GM23338 (cell line): ENCODE measurements at regions not wholly inside any gene's neighbourhood (a gene's known extent, or its start where the extent isn't known, plus 50 kb on each side); places are given as distances from the start of the nearest gene placed in this dataset.

Experiments
- ATAC-seq: fragments of 200-7000 bp; cut with Tn5 transposase; 3 replicates; pipeline ENCODE4 v1.9.1; 2020
- DNase-seq: peaks from one replicate; pipeline ENCODE4 v3.0.0-alpha.2; 2015; ENCODE audit warnings: low spot score
- H2AFZ ChIP-seq: fragments of 200-600 bp; sonication (generic); 2 replicates; pipeline ENCODE4 v1.8.0; 2016; ENCODE audit warnings: antibody characterized with exemption, mild to moderate bottlenecking, moderate library complexity
- H3F3A ChIP-seq: fragments of 200-600 bp; sonication (generic); replicated peaks from 2 replicates; pipeline ENCODE4 v1.8.0; 2017; ENCODE audit warnings: antibody characterized with exemption, mixed run types, low read depth
- H3K27ac ChIP-seq: fragments of 200-600 bp; sonication (generic); 2 replicates; pipeline ENCODE4 v1.6.1; 2016; ENCODE audit warnings: low read depth
- H3K27me3 ChIP-seq: fragments of 200-600 bp; sonication (generic); 2 replicates; pipeline ENCODE4 v1.8.0; 2016; ENCODE audit warnings: mild to moderate bottlenecking, mixed run types, moderate library complexity; ENCODE audit not compliant: insufficient read depth
- H3K36me3 ChIP-seq: fragments of 200-600 bp; sonication (generic); 2 replicates; pipeline ENCODE4 v1.8.0; 2016; ENCODE audit warnings: mild to moderate bottlenecking; ENCODE audit not compliant: insufficient read depth
- H3K4me1 ChIP-seq: fragments of 200-600 bp; sonication (generic); 2 replicates; pipeline ENCODE4 v1.8.0; 2016; ENCODE audit warnings: mild to moderate bottlenecking, moderate library complexity; ENCODE audit not compliant: insufficient read depth
- H3K4me2 ChIP-seq: fragments of 200-600 bp; sonication (generic); 2 replicates; pipeline ENCODE4 v1.7.1; 2017; ENCODE audit warnings: mixed run types
- H3K4me3 ChIP-seq: fragments of 200-600 bp; sonication (generic); 2 replicates; pipeline ENCODE4 v1.6.1; 2016; ENCODE audit warnings: mixed run types
- H3K79me2 ChIP-seq: fragments of 200-600 bp; sonication (generic); replicated peaks from 2 replicates; pipeline ENCODE4 v1.8.0; 2017; ENCODE audit warnings: mild to moderate bottlenecking; ENCODE audit not compliant: insufficient read depth
- H3K9me2 ChIP-seq: fragments of 200-600 bp; sonication (generic); 2 replicates; pipeline ENCODE4 v1.8.0; 2017; ENCODE audit not compliant: insufficient read depth
- H4K20me1 ChIP-seq: fragments of 200-600 bp; sonication (generic); replicated peaks from 2 replicates; pipeline ENCODE4 v1.8.0; 2017; ENCODE audit warnings: mild to moderate bottlenecking; ENCODE audit not compliant: insufficient read depth
- H3K27ac Mint-ChIP-seq: 2 replicates; pipeline ENCODE4 v1.8.0; 2020; ENCODE audit warnings: inconsistent platforms, mild to moderate bottlenecking, moderate library complexity, mixed read lengths
- H3K27me3 Mint-ChIP-seq: 3 replicates; pipeline ENCODE4 v1.8.0; 2022; ENCODE audit warnings: low read depth, mild to moderate bottlenecking, moderate library complexity, mixed read lengths, inconsistent platforms; ENCODE audit not compliant: insufficient read depth, poor library complexity
- H3K36me3 Mint-ChIP-seq: 3 replicates; pipeline ENCODE4 v1.8.0; 2021; ENCODE audit warnings: low read depth, mild to moderate bottlenecking, inconsistent platforms, moderate library complexity, mixed read lengths
- H3K4me1 Mint-ChIP-seq: 3 replicates; pipeline ENCODE4 v1.8.0; 2020; ENCODE audit warnings: mild to moderate bottlenecking, inconsistent platforms, mixed read lengths
- H3K4me3 Mint-ChIP-seq: 3 replicates; pipeline ENCODE4 v1.8.0; 2021; ENCODE audit warnings: moderate library complexity, mild to moderate bottlenecking, inconsistent platforms, mixed read lengths
- H3K9me3 Mint-ChIP-seq: 3 replicates; pipeline ENCODE4 v1.8.0; 2020; ENCODE audit warnings: moderate library complexity, mild to moderate bottlenecking, inconsistent platforms, mixed read lengths
- CREB1 ChIP-seq: fragments of 250-450 bp; sonication (Bioruptor Pico); IDR thresholded peaks from 2 replicates; pipeline ENCODE4 v1.5.0; 2020; ENCODE audit warnings: low read depth, mild to moderate bottlenecking, moderate library complexity
- EZH2 ChIP-seq: fragments of 200-600 bp; sonication (generic); IDR thresholded peaks from one replicate; pipeline ENCODE4 v1.8.0; 2017; ENCODE audit warnings: antibody characterized with exemption, mild to moderate bottlenecking, low read depth; ENCODE audit not compliant: unreplicated experiment
- EZH2phosphoT487 ChIP-seq: fragments of 200-600 bp; sonication (generic); IDR thresholded peaks from one replicate; pipeline ENCODE4 v1.8.1; 2018; ENCODE audit warnings: antibody characterized with exemption; ENCODE audit not compliant: unreplicated experiment
- JUNB ChIP-seq: IDR thresholded peaks from one replicate; pipeline ENCODE4 v1.6.1; 2016; ENCODE audit warnings: antibody characterized with exemption; ENCODE audit not compliant: unreplicated experiment
- NANOG ChIP-seq: IDR thresholded peaks from 2 replicates; pipeline ENCODE4 v1.6.1; 2016; ENCODE audit warnings: antibody characterized with exemption, borderline replicate concordance
- POLR2AphosphoS5 ChIP-seq: IDR thresholded peaks from 2 replicates; pipeline ENCODE4 v1.6.1; 2016; ENCODE audit warnings: antibody characterized with exemption, low read depth
- STAT1 ChIP-seq: IDR thresholded peaks from one replicate; pipeline ENCODE4 v1.6.1; 2016; ENCODE audit warnings: antibody characterized with exemption; ENCODE audit not compliant: unreplicated experiment
- ZNF114 ChIP-seq: fragments of 250-450 bp; sonication (Bioruptor Pico); IDR thresholded peaks from 2 replicates; pipeline ENCODE4 v1.5.0; 2020; ENCODE audit warnings: mild to moderate bottlenecking, moderate library complexity
- ZNF331 ChIP-seq: fragments of 250-450 bp; sonication (Bioruptor Pico); IDR thresholded peaks from 2 replicates; pipeline ENCODE4 v1.5.0; 2020; ENCODE audit warnings: low read depth, mild to moderate bottlenecking, moderate library complexity
- TF ChIP-seq, protein P1 (sequence below): fragments of 250-450 bp; sonication (Bioruptor Pico); IDR thresholded peaks from 2 replicates; pipeline ENCODE4 v1.5.0; 2020; ENCODE audit warnings: mild to moderate bottlenecking, moderate library complexity
- TF ChIP-seq, protein P2 (sequence below), 2 experiments: fragments of 200-600 bp in 1 of 2; sonication (generic) in 1 of 2; conservative IDR thresholded peaks; 2 replicates each; pipeline versions ENCODE4 v1.5.1 to v1.6.1; 2016 to 2017; ENCODE audit warnings: antibody characterized with exemption in 2 of 2, low read depth in 2 of 2, mild to moderate bottlenecking in 2 of 2, moderate library complexity in 1 of 2
- TF ChIP-seq, protein P3 (sequence below): IDR thresholded peaks from one replicate; pipeline ENCODE4 v1.6.1; 2018; ENCODE audit warnings: antibody characterized with exemption; ENCODE audit not compliant: unreplicated experiment
- TF ChIP-seq, protein P4 (sequence below): IDR thresholded peaks from 2 replicates; pipeline ENCODE4 v1.6.1; 2016; ENCODE audit warnings: antibody characterized with exemption

- Histone ChIP-seq H3K4me2 (no peak overlapping the region), H3K27me3 (no peaks in the 10 kb centered on the region), H3K27ac (no peak overlapping the region), H3K79me2 (no peaks in the 10 kb centered on the region), H3K4me1 (no peaks in the 10 kb centered on the region), H3K9me2 (no peaks in the 10 kb centered on the region; the same call in 1 of the 2 replicates), H4K20me1 (no peaks in the 10 kb centered on the region), H3F3A (no peaks in the 10 kb centered on the region), H2AFZ (no peak overlapping the region), H3K4me3 (no peak overlapping the region), H3K36me3 (peaks cover under 1% of the 10 kb centered on the region; the same call in 1 of the 2 replicates)
- Mint-ChIP-seq H3K9me3 (peaks cover 8% of the 10 kb centered on the region), H3K4me3 (no peak overlapping the region), H3K27me3 (peaks cover 4% of the 10 kb centered on the region), H3K4me1 (no peaks in the 10 kb centered on the region), H3K36me3 (peaks cover 3% of the 10 kb centered on the region; the same call in 1 of the 3 replicates), H3K27ac (peak overlapping the region; percentile 84)
- TF ChIP-seq, protein P1, sequence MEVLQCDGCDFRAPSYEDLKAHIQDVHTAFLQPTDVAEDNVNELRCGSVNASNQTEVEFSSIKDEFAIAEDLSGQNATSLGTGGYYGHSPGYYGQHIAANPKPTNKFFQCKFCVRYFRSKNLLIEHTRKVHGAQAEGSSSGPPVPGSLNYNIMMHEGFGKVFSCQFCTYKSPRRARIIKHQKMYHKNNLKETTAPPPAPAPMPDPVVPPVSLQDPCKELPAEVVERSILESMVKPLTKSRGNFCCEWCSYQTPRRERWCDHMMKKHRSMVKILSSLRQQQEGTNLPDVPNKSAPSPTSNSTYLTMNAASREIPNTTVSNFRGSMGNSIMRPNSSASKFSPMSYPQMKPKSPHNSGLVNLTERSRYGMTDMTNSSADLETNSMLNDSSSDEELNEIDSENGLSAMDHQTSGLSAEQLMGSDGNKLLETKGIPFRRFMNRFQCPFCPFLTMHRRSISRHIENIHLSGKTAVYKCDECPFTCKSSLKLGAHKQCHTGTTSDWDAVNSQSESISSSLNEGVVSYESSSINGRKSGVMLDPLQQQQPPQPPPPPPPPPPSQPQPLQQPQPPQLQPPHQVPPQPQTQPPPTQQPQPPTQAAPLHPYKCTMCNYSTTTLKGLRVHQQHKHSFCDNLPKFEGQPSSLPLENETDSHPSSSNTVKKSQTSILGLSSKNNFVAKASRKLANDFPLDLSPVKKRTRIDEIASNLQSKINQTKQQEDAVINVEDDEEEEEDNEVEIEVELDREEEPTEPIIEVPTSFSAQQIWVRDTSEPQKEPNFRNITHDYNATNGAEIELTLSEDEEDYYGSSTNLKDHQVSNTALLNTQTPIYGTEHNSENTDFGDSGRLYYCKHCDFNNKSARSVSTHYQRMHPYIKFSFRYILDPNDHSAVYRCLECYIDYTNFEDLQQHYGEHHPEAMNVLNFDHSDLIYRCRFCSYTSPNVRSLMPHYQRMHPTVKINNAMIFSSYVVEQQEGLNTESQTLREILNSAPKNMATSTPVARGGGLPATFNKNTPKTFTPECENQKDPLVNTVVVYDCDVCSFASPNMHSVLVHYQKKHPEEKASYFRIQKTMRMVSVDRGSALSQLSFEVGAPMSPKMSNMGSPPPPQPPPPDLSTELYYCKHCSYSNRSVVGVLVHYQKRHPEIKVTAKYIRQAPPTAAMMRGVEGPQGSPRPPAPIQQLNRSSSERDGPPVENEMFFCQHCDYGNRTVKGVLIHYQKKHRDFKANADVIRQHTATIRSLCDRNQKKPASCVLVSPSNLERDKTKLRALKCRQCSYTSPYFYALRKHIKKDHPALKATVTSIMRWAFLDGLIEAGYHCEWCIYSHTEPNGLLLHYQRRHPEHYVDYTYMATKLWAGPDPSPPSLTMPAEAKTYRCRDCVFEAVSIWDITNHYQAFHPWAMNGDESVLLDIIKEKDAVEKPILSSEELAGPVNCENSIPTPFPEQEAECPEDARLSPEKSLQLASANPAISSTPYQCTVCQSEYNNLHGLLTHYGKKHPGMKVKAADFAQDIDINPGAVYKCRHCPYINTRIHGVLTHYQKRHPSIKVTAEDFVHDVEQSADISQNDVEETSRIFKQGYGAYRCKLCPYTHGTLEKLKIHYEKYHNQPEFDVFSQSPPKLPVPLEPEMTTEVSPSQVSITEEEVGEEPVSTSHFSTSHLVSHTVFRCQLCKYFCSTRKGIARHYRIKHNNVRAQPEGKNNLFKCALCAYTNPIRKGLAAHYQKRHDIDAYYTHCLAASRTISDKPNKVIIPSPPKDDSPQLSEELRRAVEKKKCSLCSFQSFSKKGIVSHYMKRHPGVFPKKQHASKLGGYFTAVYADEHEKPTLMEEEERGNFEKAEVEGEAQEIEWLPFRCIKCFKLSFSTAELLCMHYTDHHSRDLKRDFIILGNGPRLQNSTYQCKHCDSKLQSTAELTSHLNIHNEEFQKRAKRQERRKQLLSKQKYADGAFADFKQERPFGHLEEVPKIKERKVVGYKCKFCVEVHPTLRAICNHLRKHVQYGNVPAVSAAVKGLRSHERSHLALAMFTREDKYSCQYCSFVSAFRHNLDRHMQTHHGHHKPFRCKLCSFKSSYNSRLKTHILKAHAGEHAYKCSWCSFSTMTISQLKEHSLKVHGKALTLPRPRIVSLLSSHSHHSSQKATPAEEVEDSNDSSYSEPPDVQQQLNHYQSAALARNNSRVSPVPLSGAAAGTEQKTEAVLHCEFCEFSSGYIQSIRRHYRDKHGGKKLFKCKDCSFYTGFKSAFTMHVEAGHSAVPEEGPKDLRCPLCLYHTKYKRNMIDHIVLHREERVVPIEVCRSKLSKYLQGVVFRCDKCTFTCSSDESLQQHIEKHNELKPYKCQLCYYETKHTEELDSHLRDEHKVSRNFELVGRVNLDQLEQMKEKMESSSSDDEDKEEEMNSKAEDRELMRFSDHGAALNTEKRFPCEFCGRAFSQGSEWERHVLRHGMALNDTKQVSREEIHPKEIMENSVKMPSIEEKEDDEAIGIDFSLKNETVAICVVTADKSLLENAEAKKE (CRISPR knock-in tag), result no peak
- no peak for TF ChIP-seq POLR2AphosphoS5
- no peak for TF ChIP-seq ZNF331 (CRISPR knock-in tag)
- TF ChIP-seq NANOG, result no peak
- no peak for TF ChIP-seq JUNB
- TF ChIP-seq, protein P2, sequence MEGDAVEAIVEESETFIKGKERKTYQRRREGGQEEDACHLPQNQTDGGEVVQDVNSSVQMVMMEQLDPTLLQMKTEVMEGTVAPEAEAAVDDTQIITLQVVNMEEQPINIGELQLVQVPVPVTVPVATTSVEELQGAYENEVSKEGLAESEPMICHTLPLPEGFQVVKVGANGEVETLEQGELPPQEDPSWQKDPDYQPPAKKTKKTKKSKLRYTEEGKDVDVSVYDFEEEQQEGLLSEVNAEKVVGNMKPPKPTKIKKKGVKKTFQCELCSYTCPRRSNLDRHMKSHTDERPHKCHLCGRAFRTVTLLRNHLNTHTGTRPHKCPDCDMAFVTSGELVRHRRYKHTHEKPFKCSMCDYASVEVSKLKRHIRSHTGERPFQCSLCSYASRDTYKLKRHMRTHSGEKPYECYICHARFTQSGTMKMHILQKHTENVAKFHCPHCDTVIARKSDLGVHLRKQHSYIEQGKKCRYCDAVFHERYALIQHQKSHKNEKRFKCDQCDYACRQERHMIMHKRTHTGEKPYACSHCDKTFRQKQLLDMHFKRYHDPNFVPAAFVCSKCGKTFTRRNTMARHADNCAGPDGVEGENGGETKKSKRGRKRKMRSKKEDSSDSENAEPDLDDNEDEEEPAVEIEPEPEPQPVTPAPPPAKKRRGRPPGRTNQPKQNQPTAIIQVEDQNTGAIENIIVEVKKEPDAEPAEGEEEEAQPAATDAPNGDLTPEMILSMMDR (conservative IDR thresholded peaks at IDR 0.05; ENCODE audit: low read depth in 2 of 2), result no peak
- TF ChIP-seq, protein P3, sequence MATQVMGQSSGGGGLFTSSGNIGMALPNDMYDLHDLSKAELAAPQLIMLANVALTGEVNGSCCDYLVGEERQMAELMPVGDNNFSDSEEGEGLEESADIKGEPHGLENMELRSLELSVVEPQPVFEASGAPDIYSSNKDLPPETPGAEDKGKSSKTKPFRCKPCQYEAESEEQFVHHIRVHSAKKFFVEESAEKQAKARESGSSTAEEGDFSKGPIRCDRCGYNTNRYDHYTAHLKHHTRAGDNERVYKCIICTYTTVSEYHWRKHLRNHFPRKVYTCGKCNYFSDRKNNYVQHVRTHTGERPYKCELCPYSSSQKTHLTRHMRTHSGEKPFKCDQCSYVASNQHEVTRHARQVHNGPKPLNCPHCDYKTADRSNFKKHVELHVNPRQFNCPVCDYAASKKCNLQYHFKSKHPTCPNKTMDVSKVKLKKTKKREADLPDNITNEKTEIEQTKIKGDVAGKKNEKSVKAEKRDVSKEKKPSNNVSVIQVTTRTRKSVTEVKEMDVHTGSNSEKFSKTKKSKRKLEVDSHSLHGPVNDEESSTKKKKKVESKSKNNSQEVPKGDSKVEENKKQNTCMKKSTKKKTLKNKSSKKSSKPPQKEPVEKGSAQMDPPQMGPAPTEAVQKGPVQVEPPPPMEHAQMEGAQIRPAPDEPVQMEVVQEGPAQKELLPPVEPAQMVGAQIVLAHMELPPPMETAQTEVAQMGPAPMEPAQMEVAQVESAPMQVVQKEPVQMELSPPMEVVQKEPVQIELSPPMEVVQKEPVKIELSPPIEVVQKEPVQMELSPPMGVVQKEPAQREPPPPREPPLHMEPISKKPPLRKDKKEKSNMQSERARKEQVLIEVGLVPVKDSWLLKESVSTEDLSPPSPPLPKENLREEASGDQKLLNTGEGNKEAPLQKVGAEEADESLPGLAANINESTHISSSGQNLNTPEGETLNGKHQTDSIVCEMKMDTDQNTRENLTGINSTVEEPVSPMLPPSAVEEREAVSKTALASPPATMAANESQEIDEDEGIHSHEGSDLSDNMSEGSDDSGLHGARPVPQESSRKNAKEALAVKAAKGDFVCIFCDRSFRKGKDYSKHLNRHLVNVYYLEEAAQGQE, result no peak
- TF ChIP-seq ZNF114, result no peak
- TF ChIP-seq, protein P4, sequence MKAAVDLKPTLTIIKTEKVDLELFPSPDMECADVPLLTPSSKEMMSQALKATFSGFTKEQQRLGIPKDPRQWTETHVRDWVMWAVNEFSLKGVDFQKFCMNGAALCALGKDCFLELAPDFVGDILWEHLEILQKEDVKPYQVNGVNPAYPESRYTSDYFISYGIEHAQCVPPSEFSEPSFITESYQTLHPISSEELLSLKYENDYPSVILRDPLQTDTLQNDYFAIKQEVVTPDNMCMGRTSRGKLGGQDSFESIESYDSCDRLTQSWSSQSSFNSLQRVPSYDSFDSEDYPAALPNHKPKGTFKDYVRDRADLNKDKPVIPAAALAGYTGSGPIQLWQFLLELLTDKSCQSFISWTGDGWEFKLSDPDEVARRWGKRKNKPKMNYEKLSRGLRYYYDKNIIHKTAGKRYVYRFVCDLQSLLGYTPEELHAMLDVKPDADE, result no peak
- no peak for TF ChIP-seq CREB1
- TF ChIP-seq EZH2, result no peak
- no peak for TF ChIP-seq EZH2phosphoT487
- no peak for TF ChIP-seq STAT1
- ATAC-seq (no peak), DNase-seq (no peak)
These were observed 206.8 kb upstream of the ARHGAP24 start for GRCh38 chr4:85268188-85268587.
